Erythroblast (primary cell): ENCODE measurements at regions not wholly inside any gene's neighbourhood (a gene's known extent, or its start where the extent isn't known, plus 50 kb on each side); places are given as distances from the start of the nearest gene placed in this dataset.
"Not testable (repeated sequence)": the region's sequence is repeated elsewhere in the genome, so short reads cannot be mapped to it uniquely, and the experiment has no call there.

ENCODE experiments used
- GATA1 ChIP-seq: IDR thresholded peaks from 2 replicates; pipeline ENCODE4 v1.6.1; 2011; ENCODE audit warnings: low read depth, mild to moderate bottlenecking, control low read depth, low read length, moderate library complexity
- POLR2A ChIP-seq: IDR thresholded peaks from 2 replicates; pipeline ENCODE4 v1.6.1; 2011; ENCODE audit warnings: mild to moderate bottlenecking, low read length

- not testable (repeated sequence) for TF ChIP-seq POLR2A, GATA1
Measured at GRCh38 chr6:28800647-28801046, 123.1 kb downstream of the TRIM27 start.
